PC-3 (cell line): ENCODE measurements at regions not wholly inside any gene's neighbourhood (a gene's known extent, or its start where the extent isn't known, plus 50 kb on each side); places are given as distances from the start of the nearest gene placed in this dataset.

ENCODE experiments used
- ATAC-seq: fragments of 200-7000 bp; cut with Tn5 transposase; 2 replicates; pipeline ENCODE4 v1.9.1; 2020; ENCODE audit warnings: mild to moderate bottlenecking, moderate library complexity
- BruUV-seq: library from RNA; stranded (reverse); fragments of 400-500 nt; replicated peaks from 2 replicates; lab custom pipeline; 2021; lab: Mats Ljungman, UMichigan
- CTCF ChIA-PET: fragments of 300-600 bp; sonication (Branson Sonifier 250); formaldehyde crosslinking; loops from one replicate; lab custom pipeline; 2022; ENCODE audit warnings: antibody characterized with exemption; lab: Charles Lee
- POLR2A ChIA-PET: fragments of 300-600 bp; sonication (Branson Sonifier 250); formaldehyde crosslinking; loops from one replicate; lab custom pipeline; 2022; ENCODE audit warnings: antibody characterized with exemption; ENCODE audit not compliant: unreplicated experiment; lab: Charles Lee
- DNase-seq: peaks from one replicate; pipeline ENCODE4 v3.0.0-alpha.2; 2015
- H2AFZ ChIP-seq: fragments of 300-600 bp; sonication (generic); 2 replicates; pipeline ENCODE4 v1.6.0; 2016; ENCODE audit warnings: antibody characterized with exemption, low read length
- H3F3A ChIP-seq: fragments of 300-600 bp; sonication (generic); one replicate; pipeline ENCODE4 v1.6.0; 2017; ENCODE audit warnings: antibody characterized with exemption, low read length, control low read depth, mild to moderate bottlenecking; ENCODE audit not compliant: unreplicated experiment
- H3K27ac ChIP-seq: fragments of 300-600 bp; sonication (generic); 2 replicates; pipeline ENCODE4 v1.5.1; 2016; ENCODE audit warnings: mild to moderate bottlenecking, low read length
- H3K27me3 ChIP-seq: fragments of 300-600 bp; sonication (generic); 2 replicates; pipeline ENCODE4 v1.6.1; 2016; ENCODE audit warnings: low read length, mixed read lengths
- H3K36me3 ChIP-seq: fragments of 300-600 bp; sonication (generic); 2 replicates; pipeline ENCODE4 v1.6.1; 2016; ENCODE audit warnings: low read depth, mixed run types, low read length, mixed read lengths
- H3K4me1 ChIP-seq: fragments of 300-600 bp; sonication (generic); 2 replicates; pipeline ENCODE4 v1.5.1; 2016; ENCODE audit warnings: low read length; ENCODE audit not compliant: insufficient read depth
- H3K4me2 ChIP-seq: fragments of 300-600 bp; sonication (generic); 2 replicates; pipeline ENCODE4 v1.6.0; 2016; ENCODE audit warnings: low read length
- H3K4me3 ChIP-seq: fragments of 300-600 bp; sonication (generic); 2 replicates; pipeline ENCODE4 v1.5.1; 2016; ENCODE audit warnings: mild to moderate bottlenecking, low read length, mixed read lengths
- H3K79me2 ChIP-seq: fragments of 300-600 bp; sonication (generic); 2 replicates; pipeline ENCODE4 v1.6.1; 2017; ENCODE audit warnings: low read length, mixed read lengths
- H3K9ac ChIP-seq: fragments of 300-600 bp; sonication (generic); 2 replicates; pipeline ENCODE4 v1.6.0; 2016; ENCODE audit warnings: mild to moderate bottlenecking, low read length
- H3K9me2 ChIP-seq: fragments of 300-600 bp; sonication (generic); replicated peaks from 2 replicates; pipeline ENCODE4 v1.6.1; 2016; ENCODE audit warnings: mixed run types, low read length, mixed read lengths
- H3K9me3 ChIP-seq: fragments of 300-600 bp; sonication (generic); 2 replicates; pipeline ENCODE4 v1.6.1; 2016; ENCODE audit warnings: low read length, mixed read lengths
- H4K20me1 ChIP-seq: fragments of 300-600 bp; sonication (generic); 2 replicates; pipeline ENCODE4 v1.6.1; 2016; ENCODE audit warnings: low read length, mixed read lengths
- EZH2 ChIP-seq: fragments of 300-600 bp; sonication (generic); IDR thresholded peaks from one replicate; pipeline ENCODE4 v1.6.1; 2017; ENCODE audit warnings: antibody characterized with exemption, mild to moderate bottlenecking, low read length; ENCODE audit not compliant: unreplicated experiment
- EZH2phosphoT487 ChIP-seq: fragments of 300-600 bp; sonication (generic); IDR thresholded peaks from 2 replicates; pipeline ENCODE4 v1.6.1; 2018; ENCODE audit warnings: mild to moderate bottlenecking, antibody characterized with exemption, low read length, borderline replicate concordance
- intact Hi-C: fragments of 100-400 bp; cut with micrococcal nuclease; formaldehyde crosslinking; loops from 2 replicates; pipeline ENCODE4 v1.9.0; 2023
- TF ChIP-seq, protein P1 (sequence below): fragments of 300-600 bp; sonication (generic); conservative IDR thresholded peaks from 2 replicates; pipeline ENCODE4 v1.5.1; 2017; ENCODE audit warnings: antibody characterized with exemption, low read depth, mild to moderate bottlenecking, low read length

DNA sequence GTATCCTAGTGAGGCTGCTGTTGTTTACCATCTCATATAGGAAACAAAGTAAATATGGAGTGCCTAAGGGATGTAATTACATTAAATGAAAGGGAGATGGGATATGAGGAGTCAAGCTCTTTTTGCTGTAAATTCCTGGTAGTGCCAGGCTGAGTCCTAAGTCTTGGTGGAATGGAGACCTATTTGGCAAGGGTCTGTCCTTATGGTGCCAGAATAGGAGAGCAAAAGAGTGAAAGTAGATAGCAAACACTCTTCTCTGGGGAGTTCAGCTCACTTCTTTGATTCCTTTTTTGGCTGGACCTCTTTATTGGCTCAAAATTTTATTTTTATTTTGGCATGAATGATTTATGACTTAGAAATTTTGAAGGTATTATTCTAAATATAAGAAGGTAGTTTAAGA is 380.8 kb downstream of the TMEM232 start:
- H3K27me3 ChIP-seq = 0 out of 2 replicates have a peak, but pooled peaks cover 5% of the 10 kb centered on the region
- H3K9me3 ChIP-seq = no peaks in the 10 kb centered on the region
- ChIA-PET POLR2A (no interaction called here), CTCF (no interaction called here)
- no peaks in the 10 kb centered on the region for H3F3A ChIP-seq
- H3K79me2 ChIP-seq = no peaks in the 10 kb centered on the region
- intact Hi-C loops = no loop called here
- H3K4me1 ChIP-seq = no peaks in the 10 kb centered on the region
- H3K27ac ChIP-seq = no peak overlapping the region
- no peaks in the 10 kb centered on the region for H3K9me2 ChIP-seq
- no peak overlapping the region for H3K4me3 ChIP-seq
- TF ChIP-seq, protein P1, sequence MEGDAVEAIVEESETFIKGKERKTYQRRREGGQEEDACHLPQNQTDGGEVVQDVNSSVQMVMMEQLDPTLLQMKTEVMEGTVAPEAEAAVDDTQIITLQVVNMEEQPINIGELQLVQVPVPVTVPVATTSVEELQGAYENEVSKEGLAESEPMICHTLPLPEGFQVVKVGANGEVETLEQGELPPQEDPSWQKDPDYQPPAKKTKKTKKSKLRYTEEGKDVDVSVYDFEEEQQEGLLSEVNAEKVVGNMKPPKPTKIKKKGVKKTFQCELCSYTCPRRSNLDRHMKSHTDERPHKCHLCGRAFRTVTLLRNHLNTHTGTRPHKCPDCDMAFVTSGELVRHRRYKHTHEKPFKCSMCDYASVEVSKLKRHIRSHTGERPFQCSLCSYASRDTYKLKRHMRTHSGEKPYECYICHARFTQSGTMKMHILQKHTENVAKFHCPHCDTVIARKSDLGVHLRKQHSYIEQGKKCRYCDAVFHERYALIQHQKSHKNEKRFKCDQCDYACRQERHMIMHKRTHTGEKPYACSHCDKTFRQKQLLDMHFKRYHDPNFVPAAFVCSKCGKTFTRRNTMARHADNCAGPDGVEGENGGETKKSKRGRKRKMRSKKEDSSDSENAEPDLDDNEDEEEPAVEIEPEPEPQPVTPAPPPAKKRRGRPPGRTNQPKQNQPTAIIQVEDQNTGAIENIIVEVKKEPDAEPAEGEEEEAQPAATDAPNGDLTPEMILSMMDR = no peak
- TF ChIP-seq EZH2phosphoT487 = no peak
- TF ChIP-seq EZH2 = no peak
- DNase-seq (no peak), ATAC-seq (no peak)
- no peaks in the 10 kb centered on the region for H4K20me1 ChIP-seq
- H3K9ac ChIP-seq = no peak overlapping the region
- no peak overlapping the region for H2AFZ ChIP-seq
- H3K36me3 ChIP-seq = no peaks in the 10 kb centered on the region
- H3K4me2 ChIP-seq = no peak overlapping the region
- BruUV-seq = no TSS peak

DNA sequence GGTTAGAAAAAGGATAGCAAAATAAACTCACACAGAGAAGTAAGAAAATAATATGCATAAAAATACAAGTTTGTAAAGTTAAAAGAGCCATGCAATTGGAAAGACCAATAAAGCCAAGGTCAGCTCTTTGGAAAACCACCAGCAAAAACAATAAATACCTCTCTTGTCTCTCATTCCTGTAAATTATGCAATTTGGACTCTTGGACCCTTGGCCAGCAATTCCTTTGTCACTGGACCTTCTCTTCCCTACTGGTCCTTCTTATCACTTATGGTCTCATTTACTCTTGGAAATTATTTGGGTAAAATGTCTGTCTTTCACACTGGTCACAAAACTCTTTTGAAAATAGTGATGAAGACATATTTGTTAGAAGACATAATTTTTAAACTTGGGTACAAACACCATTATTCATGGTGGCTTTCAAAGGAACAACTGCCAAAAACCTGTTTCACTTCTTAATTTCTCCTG is 379.5 kb downstream of the TMEM232 start:
- Histone ChIP-seq H4K20me1 (no peaks in the 10 kb centered on the region), H3K9me2 (no peaks in the 10 kb centered on the region), H3F3A (no peaks in the 10 kb centered on the region), H3K36me3 (no peaks in the 10 kb centered on the region), H3K27me3 (0 out of 2 replicates have a peak, but pooled peaks cover 5% of the 10 kb centered on the region), H3K4me1 (no peaks in the 10 kb centered on the region), H3K27ac (no peak overlapping the region), H3K79me2 (no peaks in the 10 kb centered on the region), H3K4me2 (no peak overlapping the region), H3K9me3 (no peaks in the 10 kb centered on the region), H2AFZ (no peak overlapping the region), H3K9ac (no peak overlapping the region), H3K4me3 (no peak overlapping the region)
- intact Hi-C loops = no loop called here
- no peak for DNase-seq
- TF ChIP-seq EZH2phosphoT487 (no peak), EZH2 (no peak)
- TF ChIP-seq, protein P1 = no peak
- ChIA-PET CTCF (no interaction called here), POLR2A (no interaction called here)
- ATAC-seq = no peak
- no TSS peak for BruUV-seq

DNA sequence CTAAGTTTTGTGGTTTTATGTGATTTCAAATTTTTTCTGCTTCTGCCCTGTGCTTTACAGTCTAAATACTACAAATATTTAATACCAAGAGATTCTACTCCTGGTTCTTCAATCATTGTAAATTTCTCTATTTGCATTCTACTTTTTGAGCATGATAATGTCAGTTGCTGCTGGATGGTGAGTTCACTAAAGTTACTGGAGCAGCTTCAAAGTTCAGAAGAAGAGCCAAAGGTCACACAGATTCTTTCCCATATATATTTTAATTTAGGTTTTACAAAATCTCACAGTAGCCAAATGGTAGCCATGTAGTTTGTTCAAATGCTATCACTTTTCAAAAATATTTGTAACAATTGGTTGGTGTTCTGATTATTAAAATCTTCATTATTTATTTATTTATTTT is 378.7 kb downstream of the TMEM232 start:
- Histone ChIP-seq H3K4me1 (no peaks in the 10 kb centered on the region), H3K9me3 (no peaks in the 10 kb centered on the region), H3K9ac (no peak overlapping the region), H3F3A (no peaks in the 10 kb centered on the region), H3K27ac (no peak overlapping the region), H4K20me1 (no peaks in the 10 kb centered on the region), H3K4me2 (no peak overlapping the region), H3K36me3 (no peaks in the 10 kb centered on the region), H3K79me2 (no peaks in the 10 kb centered on the region), H3K27me3 (0 out of 2 replicates have a peak, but pooled peaks cover 3% of the 10 kb centered on the region), H2AFZ (no peak overlapping the region), H3K4me3 (no peak overlapping the region), H3K9me2 (no peaks in the 10 kb centered on the region)
- ATAC-seq (no peak), DNase-seq (no peak)
- TF ChIP-seq EZH2 = no peak
- TF ChIP-seq EZH2phosphoT487 = no peak
- TF ChIP-seq, protein P1 = no peak
- intact Hi-C loops = no loop called here
- no TSS peak for BruUV-seq
- ChIA-PET CTCF (no interaction called here), POLR2A (no interaction called here)
